ENCODE measurements at regions not wholly inside any gene's neighbourhood (a gene's known extent, or its start where the extent isn't known, plus 50 kb on each side); places are given as distances from the start of the nearest gene placed in this dataset.

GRCh38 chr2:240355001-240355891, 80.2 kb upstream of the GPC1 start:
- intact Hi-C loops (cut with DNase I) = no loop called here
- Histone ChIP-seq H3K4me3 (no peak overlapping the region), H3K27ac (no peak overlapping the region), H3K9me3 (no peaks in the 10 kb centered on the region), H3K4me1 (replicated peaks) (no peaks in the 10 kb centered on the region), H3K36me3 (no peaks in the 10 kb centered on the region), H3K27me3 (replicated peaks; ENCODE audit: insufficient read depth) (no peaks in the 10 kb centered on the region)
- DNase-seq (ENCODE audit: low spot score) = no peak
- TF ChIP-seq CTCF (IDR thresholded peaks at IDR 0.05) = no peak
- TF ChIP-seq POLR2A (IDR thresholded peaks at IDR 0.05) = no peak
- TF ChIP-seq POLR2AphosphoS5 (IDR thresholded peaks at IDR 0.05) = no peak
- 57% methylated on average over 16 of the region's 17 CpGs for WGBS

- no peaks in the 10 kb centered on the region for H3K9me3 ChIP-seq
- no peak for TF ChIP-seq POLR2A (IDR thresholded peaks at IDR 0.05)
- no peak for TF ChIP-seq POLR2AphosphoS5 (IDR thresholded peaks at IDR 0.05)
- no peak for TF ChIP-seq CTCF (IDR thresholded peaks at IDR 0.05)
- H3K4me3 ChIP-seq = no peak overlapping the region
- no peaks in the 10 kb centered on the region for H3K4me1 ChIP-seq (replicated peaks)
- intact Hi-C loops (cut with DNase I) = no loop called here
- DNase-seq (ENCODE audit: low spot score) = no peak
- H3K27me3 ChIP-seq (replicated peaks; ENCODE audit: insufficient read depth) = no peaks in the 10 kb centered on the region
- H3K27ac ChIP-seq = no peak overlapping the region
- H3K36me3 ChIP-seq = no peaks in the 10 kb centered on the region
- WGBS = 73% methylated on average over 15 of the region's 17 CpGs
These were observed 79.5 kb upstream of the GPC1 start for GRCh38 chr2:240355962-240356361.

- Histone ChIP-seq H3K27me3 (replicated peaks; ENCODE audit: insufficient read depth) (no peaks in the 10 kb centered on the region), H3K27ac (no peak overlapping the region), H3K4me1 (replicated peaks) (no peaks in the 10 kb centered on the region), H3K9me3 (no peaks in the 10 kb centered on the region), H3K4me3 (no peak overlapping the region), H3K36me3 (no peaks in the 10 kb centered on the region)
- intact Hi-C loops (cut with DNase I) = no loop called here
- no peak for TF ChIP-seq CTCF (IDR thresholded peaks at IDR 0.05)
- TF ChIP-seq POLR2A (IDR thresholded peaks at IDR 0.05) = no peak
- TF ChIP-seq POLR2AphosphoS5 (IDR thresholded peaks at IDR 0.05) = no peak
- 88% methylated on average over 26 of the region's 26 CpGs for WGBS
- no peak for DNase-seq (ENCODE audit: low spot score)
These were observed 78.5 kb upstream of the GPC1 start for GRCh38 chr2:240356700-240357640.

GRCh38 chr2:240357641-240358012, 77.8 kb upstream of the GPC1 start:
- Histone ChIP-seq H3K4me3 (no peak overlapping the region), H3K4me1 (replicated peaks) (no peaks in the 10 kb centered on the region), H3K27ac (no peak overlapping the region), H3K9me3 (no peaks in the 10 kb centered on the region), H3K27me3 (replicated peaks; ENCODE audit: insufficient read depth) (no peaks in the 10 kb centered on the region), H3K36me3 (no peaks in the 10 kb centered on the region)
- intact Hi-C loops (cut with DNase I) = no loop called here
- WGBS = 89% methylated on average over 4 of the region's 4 CpGs
- TF ChIP-seq POLR2A (IDR thresholded peaks at IDR 0.05) = no peak
- no peak for TF ChIP-seq CTCF (IDR thresholded peaks at IDR 0.05)
- TF ChIP-seq POLR2AphosphoS5 (IDR thresholded peaks at IDR 0.05) = no peak
- no peak for DNase-seq (ENCODE audit: low spot score)
